IMR-90 (cell line): ENCODE measurements at regions not wholly inside any gene's neighbourhood (a gene's known extent, or its start where the extent isn't known, plus 50 kb on each side); places are given as distances from the start of the nearest gene placed in this dataset.

Source experiments
- ATAC-seq: fragments of 200-7000 bp; cut with Tn5 transposase; 2 replicates; pipeline ENCODE4 v1.9.1; 2020; ENCODE audit warnings: low read depth, mild to moderate bottlenecking, moderate library complexity
- BruUV-seq: library from RNA; stranded (reverse); fragments of 400-500 nt; replicated peaks from 2 replicates; lab custom pipeline; 2021; lab: Mats Ljungman, UMichigan
- CTCF ChIA-PET: fragments of 300-600 bp; formaldehyde crosslinking; extraction: SDS; loops from one replicate; lab custom pipeline; 2021; ENCODE audit warnings: antibody characterized with exemption; lab: Yijun Ruan, JAX
- POLR2A ChIA-PET: fragments of 300-600 bp; sonication (Branson Sonifier 250); formaldehyde crosslinking; loops from one replicate; lab custom pipeline; 2022; ENCODE audit warnings: antibody characterized with exemption; ENCODE audit not compliant: unreplicated experiment; lab: Charles Lee
- DNase-seq: peaks from one replicate; pipeline ENCODE4 v3.0.0; 2013
- H2AFZ ChIP-seq: replicated peaks from 2 replicates; pipeline ENCODE3; 2013; ENCODE audit warnings: low read length, mild to moderate bottlenecking; ENCODE audit not compliant: poor library complexity
- H2AK5ac ChIP-seq: 2 replicates; pipeline ENCODE4 v1.6.1; 2013; ENCODE audit warnings: low read depth, low read length, inconsistent platforms
- H2AK9ac ChIP-seq: replicated peaks from 2 replicates; pipeline ENCODE3; 2013; ENCODE audit warnings: mild to moderate bottlenecking, low read depth, low read length, moderate library complexity; ENCODE audit not compliant: poor library complexity
- H2BK120ac ChIP-seq: 2 replicates; pipeline ENCODE4 v1.6.1; 2013; ENCODE audit warnings: low read depth, low read length, inconsistent platforms
- H2BK15ac ChIP-seq: 3 replicates; pipeline ENCODE4 v1.6.1; 2013; ENCODE audit warnings: low read depth, low read length, inconsistent platforms
- H2BK20ac ChIP-seq: 2 replicates; pipeline ENCODE4 v1.6.1; 2013; ENCODE audit warnings: low read depth, mild to moderate bottlenecking, inconsistent platforms, low read length, moderate library complexity
- H2BK5ac ChIP-seq: 2 replicates; pipeline ENCODE4 v1.6.1; 2013; ENCODE audit warnings: mild to moderate bottlenecking, low read depth, low read length, inconsistent platforms; ENCODE audit not compliant: poor library complexity, severe bottlenecking
- H3K14ac ChIP-seq: replicated peaks from 2 replicates; pipeline ENCODE4 v1.6.1; 2013; ENCODE audit warnings: low read depth, low read length, inconsistent platforms
- H3K18ac ChIP-seq: 2 replicates; pipeline ENCODE4 v1.6.1; 2013; ENCODE audit warnings: low read depth, low read length, control low read depth
- H3K23ac ChIP-seq: 2 replicates; pipeline ENCODE4 v1.6.1; 2013; ENCODE audit warnings: low read depth, low read length, inconsistent platforms
- H3K27ac ChIP-seq: 2 replicates; pipeline ENCODE4 v1.5.1; 2013; ENCODE audit warnings: mild to moderate bottlenecking, control low read depth, low read length; ENCODE audit not compliant: insufficient read depth
- H3K27me3 ChIP-seq: 2 replicates; pipeline ENCODE4 v1.6.1; 2013; ENCODE audit warnings: low read length; ENCODE audit not compliant: control insufficient read depth, insufficient read depth
- H3K36me3 ChIP-seq: 2 replicates; pipeline ENCODE4 v1.6.1; 2013; ENCODE audit warnings: low read length, mixed read lengths; ENCODE audit not compliant: control insufficient read depth, insufficient read depth
- H3K4ac ChIP-seq: 2 replicates; pipeline ENCODE4 v1.6.1; 2013; ENCODE audit warnings: low read depth, low read length, inconsistent platforms
- H3K4me1 ChIP-seq: 2 replicates; pipeline ENCODE4 v1.6.1; 2013; ENCODE audit warnings: low read length, mixed read lengths; ENCODE audit not compliant: control insufficient read depth, insufficient read depth
- H3K4me2 ChIP-seq: 2 replicates; pipeline ENCODE4 v1.6.1; 2013; ENCODE audit warnings: low read depth, mild to moderate bottlenecking, control low read depth, low read length, moderate library complexity
- H3K4me3 ChIP-seq: 2 replicates; pipeline ENCODE4 v1.5.1; 2013; ENCODE audit warnings: low read depth, mild to moderate bottlenecking, control low read depth, low read length, moderate library complexity; ENCODE audit not compliant: insufficient read depth
- H3K56ac ChIP-seq: 2 replicates; pipeline ENCODE4 v1.6.1; 2013; ENCODE audit warnings: low read length, inconsistent platforms; ENCODE audit not compliant: insufficient read depth; ENCODE audit errors: extremely low read depth
- H3K79me1 ChIP-seq, 2 experiments: 2 replicates each; pipeline ENCODE4 v1.6.1; 2013; ENCODE audit warnings: low read length in 2 of 2, inconsistent platforms in 1 of 2, low read depth in 1 of 2
- H3K9ac ChIP-seq: 2 replicates; pipeline ENCODE4 v1.6.1; 2013; ENCODE audit warnings: low read depth, low read length, control low read depth
- H3K9me1 ChIP-seq: 2 replicates; pipeline ENCODE4 v1.6.1; 2013; ENCODE audit warnings: low read length, inconsistent platforms; ENCODE audit not compliant: insufficient read depth
- H3K9me3 ChIP-seq: 2 replicates; pipeline ENCODE4 v1.6.1; 2013; ENCODE audit warnings: low read length; ENCODE audit not compliant: control insufficient read depth, insufficient read depth
- H4K20me1 ChIP-seq: 2 replicates; pipeline ENCODE4 v1.6.1; 2013; ENCODE audit warnings: low read length, inconsistent platforms; ENCODE audit not compliant: insufficient read depth
- H4K5ac ChIP-seq: 2 replicates; pipeline ENCODE4 v1.6.1; 2013; ENCODE audit warnings: mild to moderate bottlenecking, low read depth, low read length, control low read depth
- H4K8ac ChIP-seq, 2 experiments: 2 replicates each; pipeline ENCODE4 v1.6.1; 2013; ENCODE audit warnings: low read depth in 2 of 2, low read length in 2 of 2, control low read depth in 1 of 2, inconsistent platforms in 1 of 2
- H4K91ac ChIP-seq: 2 replicates; pipeline ENCODE4 v1.6.1; 2013; ENCODE audit warnings: low read depth, low read length, inconsistent platforms; ENCODE audit not compliant: insufficient read depth
- BHLHE40 ChIP-seq: fragments of 150-350 bp; IDR thresholded peaks from 2 replicates; pipeline ENCODE4 v1.6.1; 2016; ENCODE audit warnings: mild to moderate bottlenecking, low read depth, low read length
- CEBPB ChIP-seq: IDR thresholded peaks from 2 replicates; pipeline ENCODE4 v1.6.1; 2012; ENCODE audit warnings: low read depth, low read length, improper control_type of control experiment
- CTCF ChIP-seq: conservative IDR thresholded peaks from 2 replicates; pipeline ENCODE4 v1.5.1; 2012; ENCODE audit warnings: mild to moderate bottlenecking, low read depth, low read length, improper control_type of control experiment
- FOS ChIP-seq: fragments of 150-350 bp; IDR thresholded peaks from 2 replicates; pipeline ENCODE4 v1.6.1; 2016; ENCODE audit warnings: low read depth, low read length
- MAFK ChIP-seq: IDR thresholded peaks from 2 replicates; pipeline ENCODE4 v1.6.1; 2012; ENCODE audit warnings: low read depth, low read length, improper control_type of control experiment
- MAZ ChIP-seq: IDR thresholded peaks from 2 replicates; pipeline ENCODE4 v1.6.1; 2012; ENCODE audit warnings: low read depth, mild to moderate bottlenecking, low read length, improper control_type of control experiment, moderate library complexity, borderline replicate concordance
- MXI1 ChIP-seq: IDR thresholded peaks from 2 replicates; pipeline ENCODE4 v1.6.1; 2012; ENCODE audit warnings: low read depth, mild to moderate bottlenecking, low read length, moderate library complexity, borderline replicate concordance
- NFE2L2 ChIP-seq: fragments of 150-350 bp; IDR thresholded peaks from 2 replicates; pipeline ENCODE4 v1.6.1; 2016; ENCODE audit warnings: low read depth, mild to moderate bottlenecking, low read length
- RCOR1 ChIP-seq: IDR thresholded peaks from 2 replicates; pipeline ENCODE4 v1.6.1; 2012; ENCODE audit warnings: mild to moderate bottlenecking, low read length, improper control_type of control experiment; ENCODE audit not compliant: insufficient replicate concordance
- RFX5 ChIP-seq: IDR thresholded peaks from 2 replicates; pipeline ENCODE4 v1.8.0; 2012; ENCODE audit warnings: low read depth, mild to moderate bottlenecking, low read length, moderate library complexity
- USF2 ChIP-seq: fragments of 150-350 bp; IDR thresholded peaks from 2 replicates; pipeline ENCODE4 v1.6.1; 2017; ENCODE audit warnings: mild to moderate bottlenecking, antibody characterized with exemption, low read length, low read depth
- WGBS, 2 experiments: methylation state at CpG; one replicate each; pipeline versions ENCODE4 v1.1.5 to v1.1.7; 2013; ENCODE audit warnings: missing lambda C conversion rate in 2 of 2; ENCODE audit not compliant: insufficient read length in 1 of 2; ENCODE audit errors: extremely low coverage in 2 of 2; 5-methylcytosine and 5-hydroxymethylcytosine counted together
- dilution Hi-C: fragments of 300-500 bp; cut with HindIII; formaldehyde crosslinking; loops from one replicate; pipeline ENCODE4 v1.14.3; 2018; ENCODE audit warnings: low sequenced_read_pairs; ENCODE audit not compliant: unreplicated experiment
- in situ Hi-C: fragments of 300-500 bp; cut with MboI; formaldehyde crosslinking; loops from 3 replicates; pipeline ENCODE4 v1.14.3; 2019; ENCODE audit warnings: low sequenced_read_pairs, inconsistent platforms, mixed read lengths
- intact Hi-C: fragments of 100-400 bp; cut with micrococcal nuclease; formaldehyde crosslinking; loops from 2 replicates; pipeline ENCODE4 v1.10.0; 2022

GRCh38 chr1:38474738-38475623 is 384.6 kb downstream of the RRAGC start:
- 47% methylated on average over 7 of the region's 18 CpGs; no CpG with 5 or more reads in 1 of the 2 experiments for WGBS, 2 experiments
- intact Hi-C loops: loop anchor here (10.0 kb wide), 1 partner anchor 440 kb away; no protein-coding TSS in a partner anchor
- no peaks in the 10 kb centered on the region for H3K9me1 ChIP-seq

More at GRCh38 chr1:38474738-38475623, 384.6 kb downstream of the RRAGC start:
- no peaks in the 10 kb centered on the region for H3K79me1 ChIP-seq
- ATAC-seq (no peak), DNase-seq (no peak)
- in situ Hi-C loops: no loop called here
- no peak overlapping the region for H4K91ac ChIP-seq
- H2AK5ac ChIP-seq: no peak overlapping the region
- no peak overlapping the region for H3K4me2 ChIP-seq
- H3K4me3 ChIP-seq: no peak overlapping the region
- H3K36me3 ChIP-seq: no peaks in the 10 kb centered on the region
- H2BK120ac ChIP-seq: no peak overlapping the region
- no peak overlapping the region for H2BK15ac ChIP-seq
- peaks cover 17% of the 10 kb centered on the region for H3K27me3 ChIP-seq
- no peak overlapping the region for H4K5ac ChIP-seq
- ChIA-PET CTCF (interaction anchor here (0.6 kb wide), 1 partner anchor 13 kb away, joined by 3 read pairs; no protein-coding TSS in a partner anchor), POLR2A (no interaction called here)
- H3K4me1 ChIP-seq: no peaks in the 10 kb centered on the region
- H2BK5ac ChIP-seq: no peak overlapping the region
- TF ChIP-seq MXI1 (no peak), CTCF (no peak), FOS (no peak), CEBPB (no peak), RCOR1 (no peak), MAFK (no peak), USF2 (no peak), MAZ (no peak), RFX5 (no peak), NFE2L2 (no peak), BHLHE40 (no peak)
- H3K56ac ChIP-seq: no peak overlapping the region; the same call in 1 of the 2 replicates
- no peak overlapping the region for H3K18ac ChIP-seq
- no peak overlapping the region for H3K27ac ChIP-seq
- H4K8ac ChIP-seq: no peak overlapping the region
- H2AK9ac ChIP-seq: no peak overlapping the region
- H3K14ac ChIP-seq: no peak overlapping the region
- H3K9me3 ChIP-seq: no peaks in the 10 kb centered on the region
- no peak overlapping the region for H3K4ac ChIP-seq
- no peak overlapping the region for H3K9ac ChIP-seq
- H3K23ac ChIP-seq: no peak overlapping the region
- no peak overlapping the region for H2BK20ac ChIP-seq
- H4K20me1 ChIP-seq: no peaks in the 10 kb centered on the region
- H2AFZ ChIP-seq: no peak overlapping the region
- BruUV-seq: no TSS peak
- dilution Hi-C loops: no loop called here
